Tibial nerve (tissue), 4 donors: ENCODE measurements at regions not wholly inside any gene's neighbourhood (a gene's known extent, or its start where the extent isn't known, plus 50 kb on each side); places are given as distances from the start of the nearest gene placed in this dataset.

ENCODE experiments used
- DNase-seq, 2 donors: peaks; one replicate each; pipeline ENCODE4 v3.0.0-alpha.2; 2019; ENCODE audit warnings: low spot score in 2 of 2
- H3K27ac ChIP-seq, 4 donors: fragments of 200-600 bp; sonication (generic) in 3 of 4; one replicate each; pipeline ENCODE4 v1.5.1; 2017 to 2019; ENCODE audit warnings: mild to moderate bottlenecking in 1 of 4
- H3K27me3 ChIP-seq, 2 donors: fragments of 200-600 bp; sonication (generic) in 1 of 2; one replicate each; pipeline versions ENCODE4 v1.5.1 to v1.6.0; 2017 to 2019
- H3K36me3 ChIP-seq, 3 donors: fragments of 200-600 bp; sonication (generic); one replicate each; pipeline ENCODE4 v1.5.1; 2018 to 2019
- H3K4me1 ChIP-seq, 4 donors: fragments of 200-600 bp; sonication (generic) in 3 of 4; one replicate each; pipeline ENCODE4 v1.5.1; 2017 to 2019
- H3K4me3 ChIP-seq, 4 donors: fragments of 200-600 bp; sonication (generic) in 3 of 4; one replicate each; pipeline ENCODE4 v1.5.1; 2017 to 2019; ENCODE audit warnings: mild to moderate bottlenecking in 1 of 4, moderate library complexity in 1 of 4
- H3K9me3 ChIP-seq, 4 donors: fragments of 200-600 bp; sonication (generic) in 3 of 4; one replicate each; pipeline ENCODE4 v1.5.1; 2017 to 2019
- EP300 ChIP-seq, 2 donors: sonication (generic); formaldehyde crosslinking; IDR thresholded peaks; one replicate each; pipeline ENCODE4 v1.6.1; 2017; ENCODE audit warnings: antibody characterized with exemption in 2 of 2, mild to moderate bottlenecking in 1 of 2
- POLR2A ChIP-seq, 2 donors: fragments of 450-650 bp; IDR thresholded peaks; one replicate each; pipeline ENCODE4 v1.6.1; 2017; ENCODE audit warnings: antibody characterized with exemption in 2 of 2, mild to moderate bottlenecking in 2 of 2, moderate library complexity in 2 of 2
- WGBS, 2 donors: methylation state at CpG; one replicate each; pipeline ENCODE4 v1.1.5; 2018; 5-methylcytosine and 5-hydroxymethylcytosine counted together
- TF ChIP-seq, protein P1 (sequence below), 5 experiments: fragments of 200-600 bp in 3 of 5; fragments of 450-650 bp in 2 of 5; sonication (generic) in 3 of 5; IDR thresholded peaks; one replicate each; pipeline ENCODE4 v1.5.1; 2016 to 2019; ENCODE audit warnings: antibody characterized with exemption in 5 of 5, mild to moderate bottlenecking in 3 of 5, moderate library complexity in 2 of 5

DNA sequence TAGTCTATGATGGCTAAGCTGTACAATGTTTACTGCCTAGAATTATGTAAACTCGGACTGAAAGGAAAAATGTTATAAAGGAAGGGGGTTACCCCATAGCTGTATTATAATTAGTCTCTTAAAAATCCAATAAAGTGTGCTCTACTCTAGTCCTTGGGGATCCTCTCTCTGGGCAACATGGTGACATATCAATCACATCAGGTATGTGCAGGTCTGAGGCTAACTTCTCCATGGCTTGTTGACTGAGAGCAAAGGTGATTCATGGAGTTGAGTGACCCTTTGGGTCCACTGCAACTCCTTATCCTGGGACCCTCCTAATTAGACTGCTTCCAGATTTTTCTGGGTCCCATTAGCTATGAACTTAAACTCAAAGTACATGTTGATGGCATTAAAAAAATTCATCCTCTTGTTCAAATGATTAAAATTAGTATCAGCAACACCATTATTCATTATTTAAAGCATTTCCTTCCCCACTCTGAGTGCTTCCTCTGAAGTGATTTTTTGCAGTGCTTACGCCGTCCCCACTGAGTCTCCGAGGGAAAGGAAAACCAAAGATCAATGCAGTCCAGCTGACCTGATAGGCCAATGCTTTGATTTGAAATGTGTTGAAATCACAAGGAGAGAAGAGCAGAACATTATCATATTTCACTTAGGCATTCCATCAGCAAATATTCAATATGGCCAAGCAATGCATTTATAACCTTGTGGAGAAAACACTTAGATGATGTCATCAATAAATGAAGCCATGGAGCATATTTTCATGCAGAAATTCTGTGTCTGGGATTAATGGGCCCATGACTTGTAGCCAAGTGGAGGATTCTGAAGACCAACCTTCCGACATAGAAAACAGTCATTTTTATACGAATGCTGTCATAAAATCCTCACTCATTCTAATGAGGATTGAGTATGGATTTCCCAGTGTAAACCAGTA, 161.7 kb upstream of the CRBN start:
- H3K4me1 ChIP-seq = no peaks in the 10 kb centered on the region
- H3K27me3 ChIP-seq = no peaks in the 10 kb centered on the region
- 82 to 84% methylated on average over 6 of the region's 6 CpGs for WGBS, 2 donors
- H3K4me3 ChIP-seq = no peak overlapping the region
- TF ChIP-seq EP300 (IDR thresholded peaks at IDR 0.05) (no peak), POLR2A (IDR thresholded peaks at IDR 0.05) (no peak)
- TF ChIP-seq, protein P1, sequence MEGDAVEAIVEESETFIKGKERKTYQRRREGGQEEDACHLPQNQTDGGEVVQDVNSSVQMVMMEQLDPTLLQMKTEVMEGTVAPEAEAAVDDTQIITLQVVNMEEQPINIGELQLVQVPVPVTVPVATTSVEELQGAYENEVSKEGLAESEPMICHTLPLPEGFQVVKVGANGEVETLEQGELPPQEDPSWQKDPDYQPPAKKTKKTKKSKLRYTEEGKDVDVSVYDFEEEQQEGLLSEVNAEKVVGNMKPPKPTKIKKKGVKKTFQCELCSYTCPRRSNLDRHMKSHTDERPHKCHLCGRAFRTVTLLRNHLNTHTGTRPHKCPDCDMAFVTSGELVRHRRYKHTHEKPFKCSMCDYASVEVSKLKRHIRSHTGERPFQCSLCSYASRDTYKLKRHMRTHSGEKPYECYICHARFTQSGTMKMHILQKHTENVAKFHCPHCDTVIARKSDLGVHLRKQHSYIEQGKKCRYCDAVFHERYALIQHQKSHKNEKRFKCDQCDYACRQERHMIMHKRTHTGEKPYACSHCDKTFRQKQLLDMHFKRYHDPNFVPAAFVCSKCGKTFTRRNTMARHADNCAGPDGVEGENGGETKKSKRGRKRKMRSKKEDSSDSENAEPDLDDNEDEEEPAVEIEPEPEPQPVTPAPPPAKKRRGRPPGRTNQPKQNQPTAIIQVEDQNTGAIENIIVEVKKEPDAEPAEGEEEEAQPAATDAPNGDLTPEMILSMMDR (IDR thresholded peaks at IDR 0.05) = no peak
- no peaks in the 10 kb centered on the region for H3K36me3 ChIP-seq
- DNase-seq = no peak
- no peaks in the 10 kb centered on the region for H3K9me3 ChIP-seq
- H3K27ac ChIP-seq = no peak overlapping the region

DNA sequence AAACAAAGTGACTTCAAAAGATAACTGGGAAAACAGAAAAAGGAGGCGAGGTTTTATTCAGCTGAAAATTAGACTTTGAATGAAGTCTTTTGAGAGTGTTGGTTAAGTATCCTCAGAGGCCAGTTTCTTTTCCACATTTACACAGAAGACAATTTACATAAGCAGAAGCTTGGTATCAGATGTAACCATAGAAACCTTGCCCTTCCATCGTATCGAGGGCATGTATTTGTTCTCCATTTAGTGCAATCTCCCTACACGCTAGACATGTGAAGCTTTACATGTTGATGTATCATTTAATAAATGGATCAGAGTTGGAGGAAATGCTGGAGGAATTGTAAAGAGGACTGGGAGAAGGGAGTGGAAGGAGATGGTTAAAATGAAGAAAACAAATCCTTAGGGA, 161.0 kb upstream of the CRBN start:
- Histone ChIP-seq H3K27me3 (no peaks in the 10 kb centered on the region), H3K4me3 (no peak overlapping the region), H3K27ac (no peak overlapping the region), H3K4me1 (no peaks in the 10 kb centered on the region), H3K36me3 (no peaks in the 10 kb centered on the region), H3K9me3 (no peaks in the 10 kb centered on the region)
- no peak for DNase-seq
- 83 to 85% methylated on average over 4 of the region's 4 CpGs for WGBS, 2 donors
- no peak for TF ChIP-seq EP300 (IDR thresholded peaks at IDR 0.05)
- TF ChIP-seq, protein P1 (IDR thresholded peaks at IDR 0.05) = no peak
- TF ChIP-seq POLR2A (IDR thresholded peaks at IDR 0.05) = no peak

DNA sequence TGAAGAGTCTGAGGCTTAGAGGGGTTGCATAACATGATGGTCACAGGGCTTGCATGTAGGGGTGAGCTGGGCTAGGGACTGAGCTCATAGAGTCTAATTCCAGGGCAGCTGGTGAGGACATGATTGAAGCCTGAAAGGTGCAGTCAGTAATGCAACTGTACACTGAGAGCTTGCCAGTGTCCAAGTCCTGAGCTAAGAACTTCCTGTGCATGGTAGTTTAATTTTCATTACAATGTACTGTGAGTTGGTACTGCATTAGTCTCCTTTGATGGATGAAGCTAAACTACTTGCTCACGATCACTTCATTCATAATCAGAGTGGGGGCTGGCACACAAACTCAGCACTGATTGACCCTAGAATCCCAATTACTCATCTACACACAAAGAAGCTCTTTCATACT, 156.4 kb upstream of the CRBN start:
- no peak for DNase-seq
- H3K36me3 ChIP-seq = no peaks in the 10 kb centered on the region
- WGBS, 2 donors = 43 to 50% methylated on average over 1 of the region's 1 CpG

DNA sequence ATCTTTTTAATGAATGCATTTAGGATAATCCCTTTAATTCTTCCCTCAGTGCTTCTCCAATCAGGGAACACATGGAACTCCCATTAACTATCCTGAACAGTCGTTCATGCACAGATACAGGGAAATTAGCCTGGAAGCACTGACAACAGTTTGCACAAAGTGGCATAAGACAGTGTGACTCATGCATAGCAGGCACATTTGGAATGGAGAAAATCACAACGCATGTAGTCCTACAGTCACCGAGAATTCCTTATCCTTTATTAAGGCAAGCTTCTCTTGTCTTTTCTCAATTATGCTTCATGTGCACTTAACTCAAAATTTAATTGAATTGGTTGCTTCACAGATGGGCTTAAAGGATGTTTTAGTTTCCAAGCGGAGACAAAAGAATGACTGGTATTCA, 155.0 kb upstream of the CRBN start:
- 71 to 73% methylated on average over 4 of the region's 4 CpGs for WGBS, 2 donors
- Histone ChIP-seq H3K36me3 (no peaks in the 10 kb centered on the region), H3K27me3 (no peaks in the 10 kb centered on the region), H3K4me3 (no peak overlapping the region), H3K9me3 (no peaks in the 10 kb centered on the region), H3K4me1 (no peaks in the 10 kb centered on the region), H3K27ac (no peak overlapping the region)
- TF ChIP-seq, protein P1 (IDR thresholded peaks at IDR 0.05) = no peak
- TF ChIP-seq POLR2A (IDR thresholded peaks at IDR 0.05) (no peak), EP300 (IDR thresholded peaks at IDR 0.05) (no peak)
- no peak for DNase-seq

More for the DNA sequence above, 156.4 kb upstream of the CRBN start:
- Histone ChIP-seq H3K4me1 (no peaks in the 10 kb centered on the region), H3K27ac (no peak overlapping the region), H3K9me3 (no peaks in the 10 kb centered on the region), H3K27me3 (no peaks in the 10 kb centered on the region), H3K4me3 (no peak overlapping the region)
- no peak for TF ChIP-seq POLR2A (IDR thresholded peaks at IDR 0.05)
- no peak for TF ChIP-seq EP300 (IDR thresholded peaks at IDR 0.05)
- TF ChIP-seq, protein P1 (IDR thresholded peaks at IDR 0.05) = no peak

DNA sequence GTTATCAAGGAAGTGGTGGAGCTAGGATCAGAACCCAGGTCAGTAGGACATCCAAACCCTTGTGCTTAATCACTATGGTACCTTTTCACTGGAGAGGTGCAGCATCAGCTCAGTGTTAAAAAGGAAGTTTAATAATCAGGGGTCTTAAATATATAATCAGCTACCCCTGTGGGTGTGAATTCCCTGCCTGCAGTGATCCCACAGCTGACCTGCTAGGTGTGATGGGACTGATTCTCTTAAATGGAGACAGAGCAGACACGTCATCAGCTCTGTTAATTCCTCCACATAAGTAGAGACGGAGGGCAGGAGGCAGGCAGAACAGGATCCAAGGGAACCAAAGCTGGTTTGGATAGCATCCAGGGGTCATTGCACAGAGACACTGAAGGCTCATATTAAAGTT, 154.1 kb upstream of the CRBN start:
- H3K4me1 ChIP-seq = no peaks in the 10 kb centered on the region
- WGBS, 2 donors = 78 to 80% methylated on average over 2 of the region's 2 CpGs
- no peaks in the 10 kb centered on the region for H3K36me3 ChIP-seq
- no peak for DNase-seq
- TF ChIP-seq, protein P1 (IDR thresholded peaks at IDR 0.05) = no peak
- TF ChIP-seq EP300 (IDR thresholded peaks at IDR 0.05) (no peak), POLR2A (IDR thresholded peaks at IDR 0.05) (no peak)
- no peak overlapping the region for H3K27ac ChIP-seq
- H3K4me3 ChIP-seq = no peak overlapping the region
- no peaks in the 10 kb centered on the region for H3K27me3 ChIP-seq
- H3K9me3 ChIP-seq = no peaks in the 10 kb centered on the region
